Activated naive CD8-positive, alpha-beta T cell treated with anti-CD3 and anti-CD28 coated beads, Interleukin-2, amount 10 ng/mL, durations not matched to agents 7 days and 5 days (primary cell): ENCODE measurements at regions not wholly inside any gene's neighbourhood (a gene's known extent, or its start where the extent isn't known, plus 50 kb on each side); places are given as distances from the start of the nearest gene placed in this dataset.

ENCODE experiments used
- ATAC-seq: fragments of 150-1000 bp; cut with Tn5 transposase; one replicate; pipeline ENCODE4 v1.10.0; 2021; ENCODE audit warnings: low read depth, moderate library complexity
- POLR2A ChIA-PET: fragments of 350-600 bp; sonication (Branson Sonifier 250); formaldehyde crosslinking; loops from one replicate; lab custom pipeline; 2021; ENCODE audit warnings: antibody characterized with exemption; lab: Charles Lee
- DNase-seq: peaks from one replicate; pipeline ENCODE4 v3.0.0; 2021
- H3K27ac Mint-ChIP-seq: one replicate; pipeline ENCODE4 v1.8.0; 2022; ENCODE audit warnings: mild to moderate bottlenecking, mixed read lengths
- H3K27me3 Mint-ChIP-seq: one replicate; pipeline ENCODE4 v1.8.0; 2022; ENCODE audit warnings: mild to moderate bottlenecking, moderate library complexity, mixed read lengths
- H3K36me3 Mint-ChIP-seq: one replicate; pipeline ENCODE4 v1.8.0; 2021; ENCODE audit warnings: mild to moderate bottlenecking, mixed read lengths
- H3K4me1 Mint-ChIP-seq: one replicate; pipeline ENCODE4 v1.8.0; 2021; ENCODE audit warnings: mixed read lengths
- H3K4me3 Mint-ChIP-seq: one replicate; pipeline ENCODE4 v1.8.0; 2022; ENCODE audit warnings: mild to moderate bottlenecking, moderate library complexity, mixed read lengths
- H3K9me3 Mint-ChIP-seq: one replicate; pipeline ENCODE4 v1.8.0; 2021; ENCODE audit warnings: mixed read lengths

GRCh38 chr13:59445812-59446211 is 717.9 kb downstream of the DIAPH3 start:
- peaks cover 12% of the 10 kb centered on the region for H3K4me1 Mint-ChIP-seq
- DNase-seq (no peak), ATAC-seq (no peak)
- no peak overlapping the region for H3K27ac Mint-ChIP-seq
- POLR2A ChIA-PET: no interaction called here
- no peaks in the 10 kb centered on the region for H3K9me3 Mint-ChIP-seq
- H3K27me3 Mint-ChIP-seq: peaks cover 3% of the 10 kb centered on the region
- H3K4me3 Mint-ChIP-seq: no peak overlapping the region
- no peaks in the 10 kb centered on the region for H3K36me3 Mint-ChIP-seq

GRCh38 chr13:59446391-59446790 is 717.3 kb downstream of the DIAPH3 start:
- Mint-ChIP-seq H3K4me3 (no peak overlapping the region), H3K27me3 (peaks cover 3% of the 10 kb centered on the region), H3K27ac (no peak overlapping the region), H3K9me3 (no peaks in the 10 kb centered on the region), H3K36me3 (no peaks in the 10 kb centered on the region), H3K4me1 (peaks cover 6% of the 10 kb centered on the region)
- ATAC-seq: no peak
- no peak for DNase-seq
- POLR2A ChIA-PET: no interaction called here

- Mint-ChIP-seq H3K27me3 (peaks cover 3% of the 10 kb centered on the region), H3K36me3 (no peaks in the 10 kb centered on the region), H3K9me3 (no peaks in the 10 kb centered on the region), H3K4me1 (peaks cover 2% of the 10 kb centered on the region), H3K27ac (no peak overlapping the region), H3K4me3 (no peak overlapping the region)
- no peak for ATAC-seq
- no peak for DNase-seq
- POLR2A ChIA-PET: no interaction called here
Observed at GRCh38 chr13:59447031-59447430, 716.7 kb downstream of the DIAPH3 start.

- no peak overlapping the region for H3K4me3 Mint-ChIP-seq
- no peak for ATAC-seq
Observed at GRCh38 chr13:59447846-59448620, 715.7 kb downstream of the DIAPH3 start.

GRCh38 chr13:59449750-59450149 is 714.0 kb downstream of the DIAPH3 start:
- Mint-ChIP-seq H3K4me3 (no peak overlapping the region), H3K27me3 (peaks cover 5% of the 10 kb centered on the region), H3K36me3 (no peaks in the 10 kb centered on the region), H3K4me1 (no peaks in the 10 kb centered on the region), H3K9me3 (no peaks in the 10 kb centered on the region), H3K27ac (no peak overlapping the region)
- no peak for DNase-seq
- ATAC-seq: no peak
- POLR2A ChIA-PET: no interaction called here

More at GRCh38 chr13:59447846-59448620, 715.7 kb downstream of the DIAPH3 start:
- POLR2A ChIA-PET: no interaction called here
- Mint-ChIP-seq H3K9me3 (no peaks in the 10 kb centered on the region), H3K27ac (no peak overlapping the region), H3K4me1 (no peaks in the 10 kb centered on the region), H3K36me3 (no peaks in the 10 kb centered on the region), H3K27me3 (peaks cover 3% of the 10 kb centered on the region)
- no peak for DNase-seq

- Mint-ChIP-seq H3K36me3 (no peaks in the 10 kb centered on the region), H3K4me3 (no peak overlapping the region), H3K27me3 (peaks cover 5% of the 10 kb centered on the region), H3K9me3 (no peaks in the 10 kb centered on the region), H3K27ac (no peak overlapping the region), H3K4me1 (no peaks in the 10 kb centered on the region)
- POLR2A ChIA-PET: no interaction called here
- ATAC-seq (no peak), DNase-seq (no peak)
Observed at GRCh38 chr13:59450229-59450628, 713.5 kb downstream of the DIAPH3 start.

GRCh38 chr13:59451236-59451635 is 712.5 kb downstream of the DIAPH3 start:
- peaks cover 5% of the 10 kb centered on the region for H3K27me3 Mint-ChIP-seq
- no peak overlapping the region for H3K4me3 Mint-ChIP-seq
- no peaks in the 10 kb centered on the region for H3K4me1 Mint-ChIP-seq
- POLR2A ChIA-PET: no interaction called here
- DNase-seq (no peak), ATAC-seq (no peak)
- no peak overlapping the region for H3K27ac Mint-ChIP-seq
- no peaks in the 10 kb centered on the region for H3K36me3 Mint-ChIP-seq
- H3K9me3 Mint-ChIP-seq: no peaks in the 10 kb centered on the region

- H3K36me3 Mint-ChIP-seq: no peaks in the 10 kb centered on the region
- no peaks in the 10 kb centered on the region for H3K9me3 Mint-ChIP-seq
- H3K27me3 Mint-ChIP-seq: peaks cover 5% of the 10 kb centered on the region
- H3K27ac Mint-ChIP-seq: no peak overlapping the region
- ATAC-seq: no peak
- POLR2A ChIA-PET: no interaction called here
- no peak overlapping the region for H3K4me3 Mint-ChIP-seq
- no peaks in the 10 kb centered on the region for H3K4me1 Mint-ChIP-seq
- DNase-seq: no peak
Observed at GRCh38 chr13:59452189-59452890, 711.4 kb downstream of the DIAPH3 start.

GRCh38 chr13:59458908-59459579 is 704.7 kb downstream of the DIAPH3 start:
- H3K27me3 Mint-ChIP-seq: peaks cover 2% of the 10 kb centered on the region
- DNase-seq (no peak), ATAC-seq (no peak)
- POLR2A ChIA-PET: interaction anchor here (0.5 kb wide), 1 partner anchor 21 kb away, joined by 3 read pairs; no protein-coding TSS in a partner anchor
- H3K4me1 Mint-ChIP-seq: peaks cover 8% of the 10 kb centered on the region
- H3K4me3 Mint-ChIP-seq: no peak overlapping the region
- H3K27ac Mint-ChIP-seq: no peak overlapping the region
- H3K36me3 Mint-ChIP-seq: no peaks in the 10 kb centered on the region
- no peaks in the 10 kb centered on the region for H3K9me3 Mint-ChIP-seq

- Mint-ChIP-seq H3K27me3 (peaks cover 7% of the 10 kb centered on the region), H3K36me3 (no peaks in the 10 kb centered on the region), H3K4me3 (no peak overlapping the region), H3K4me1 (peaks cover 11% of the 10 kb centered on the region), H3K9me3 (no peaks in the 10 kb centered on the region), H3K27ac (no peak overlapping the region)
- POLR2A ChIA-PET: no interaction called here
- ATAC-seq: no peak
- DNase-seq: no peak
Observed at GRCh38 chr13:59459972-59460371, 703.8 kb downstream of the DIAPH3 start.

- POLR2A ChIA-PET: no interaction called here
- no peak for ATAC-seq
- H3K9me3 Mint-ChIP-seq: no peaks in the 10 kb centered on the region
Observed at GRCh38 chr13:59461411-59461810, 702.3 kb downstream of the DIAPH3 start.

GRCh38 chr13:59463023-59463422 is 700.7 kb downstream of the DIAPH3 start:
- Mint-ChIP-seq H3K27me3 (peaks cover 7% of the 10 kb centered on the region), H3K9me3 (no peaks in the 10 kb centered on the region), H3K4me1 (peaks cover 13% of the 10 kb centered on the region), H3K36me3 (no peaks in the 10 kb centered on the region), H3K27ac (no peak overlapping the region), H3K4me3 (no peak overlapping the region)
- ATAC-seq: no peak
- POLR2A ChIA-PET: no interaction called here
- no peak for DNase-seq

More at GRCh38 chr13:59461411-59461810, 702.3 kb downstream of the DIAPH3 start:
- Mint-ChIP-seq H3K27ac (no peak overlapping the region), H3K4me3 (no peak overlapping the region), H3K36me3 (no peaks in the 10 kb centered on the region), H3K4me1 (peaks cover 13% of the 10 kb centered on the region), H3K27me3 (peaks cover 7% of the 10 kb centered on the region)
- no peak for DNase-seq

GRCh38 chr13:59464926-59465325 is 698.8 kb downstream of the DIAPH3 start:
- Mint-ChIP-seq H3K36me3 (no peaks in the 10 kb centered on the region), H3K27me3 (peaks cover 7% of the 10 kb centered on the region), H3K4me1 (peaks cover 6% of the 10 kb centered on the region), H3K4me3 (no peak overlapping the region), H3K27ac (no peak overlapping the region), H3K9me3 (peaks cover 2% of the 10 kb centered on the region)
- no peak for ATAC-seq
- POLR2A ChIA-PET: no interaction called here
- DNase-seq: no peak
